Midbrain (tissue), 1 donor: ENCODE measurements at regions not wholly inside any gene's neighbourhood (a gene's known extent, or its start where the extent isn't known, plus 50 kb on each side); places are given as distances from the start of the nearest gene placed in this dataset.
"Not testable (repeated sequence)": the region's sequence is repeated elsewhere in the genome, so short reads cannot be mapped to it uniquely, and the experiment has no call there.

Experiments used
- DNase-seq: peaks from one replicate; lab custom pipeline; 2025; lab: John Stamatoyannopoulos, UW

GRCh38 chr6:84635081-84635761, 129.2 kb downstream of the TBX18 start:
- DNase-seq = no peak

GRCh38 chr6:84633771-84634170, 130.6 kb downstream of the TBX18 start:
- no peak for DNase-seq

GRCh38 chr6:84626527-84626926, 137.9 kb downstream of the TBX18 start:
- not testable (repeated sequence) for DNase-seq

- no peak for DNase-seq
These were observed 138.9 kb downstream of the TBX18 start for GRCh38 chr6:84625506-84625905.

GRCh38 chr6:84623956-84624680, 140.3 kb downstream of the TBX18 start:
- no peak for DNase-seq

GRCh38 chr6:84618836-84619235, 145.6 kb downstream of the TBX18 start:
- no peak for DNase-seq

GRCh38 chr6:84618046-84618752, 146.2 kb downstream of the TBX18 start:
- no peak for DNase-seq

- no peak for DNase-seq
These were observed 148.4 kb downstream of the TBX18 start for GRCh38 chr6:84615987-84616386.

- DNase-seq = no peak
These were observed 149.1 kb downstream of the TBX18 start for GRCh38 chr6:84615113-84615850.

GRCh38 chr6:84606860-84607259, 157.5 kb downstream of the TBX18 start:
- DNase-seq = no peak

GRCh38 chr6:84605298-84605697, 159.1 kb downstream of the TBX18 start:
- no peak for DNase-seq

GRCh38 chr6:84601366-84601765, 163.0 kb downstream of the TBX18 start:
- DNase-seq = no peak

GRCh38 chr6:84599991-84600390, 164.4 kb downstream of the TBX18 start:
- no peak for DNase-seq

GRCh38 chr6:84597238-84597875, 167.0 kb downstream of the TBX18 start:
- DNase-seq = no peak

GRCh38 chr6:84596488-84596887, 167.9 kb downstream of the TBX18 start:
- DNase-seq = no peak

- no peak for DNase-seq
These were observed 175.7 kb downstream of the TBX18 start for GRCh38 chr6:84588697-84589080.

- DNase-seq = not testable (repeated sequence)
These were observed 176.3 kb downstream of the TBX18 start for GRCh38 chr6:84587994-84588696.

- DNase-seq = not testable (repeated sequence)
These were observed 177.0 kb downstream of the TBX18 start for GRCh38 chr6:84587202-84587940.

GRCh38 chr6:84583784-84584183, 180.6 kb downstream of the TBX18 start:
- no peak for DNase-seq

- no peak for DNase-seq
These were observed 181.4 kb downstream of the TBX18 start for GRCh38 chr6:84582997-84583396.
